Activated T-helper 1 cell treated with anti-CD3 and anti-CD28 coated beads, Interleukin-12 subunit alpha, Interleukin-12 subunit beta, Interleukin-2, Interleukin-4 antibody, amounts not matched to agents 30 ng/mL and 10 ng/mL and 1 ng/mL, durations not matched to agents 14 hours and 24 hours and 36 hours (primary cell): ENCODE measurements at regions not wholly inside any gene's neighbourhood (a gene's known extent, or its start where the extent isn't known, plus 50 kb on each side); places are given as distances from the start of the nearest gene placed in this dataset.

Experiments used
- DNase-seq: peaks from one replicate; pipeline ENCODE4 v3.0.0; 2021; ENCODE audit warnings: low spot score
- H3K27ac Mint-ChIP-seq: one replicate; pipeline ENCODE4 v1.8.0; 2021; ENCODE audit warnings: mild to moderate bottlenecking, mixed read lengths
- H3K27me3 Mint-ChIP-seq: one replicate; pipeline ENCODE4 v1.8.0; 2022; ENCODE audit warnings: mild to moderate bottlenecking, moderate library complexity, mixed read lengths; ENCODE audit not compliant: insufficient read depth
- H3K36me3 Mint-ChIP-seq: one replicate; pipeline ENCODE4 v1.8.0; 2021; ENCODE audit warnings: low read depth, mixed read lengths
- H3K4me1 Mint-ChIP-seq: one replicate; pipeline ENCODE4 v1.8.0; 2021; ENCODE audit warnings: low read depth, mixed read lengths
- H3K4me3 Mint-ChIP-seq: one replicate; pipeline ENCODE4 v1.8.0; 2021; ENCODE audit warnings: mild to moderate bottlenecking, moderate library complexity, mixed read lengths
- H3K9me3 Mint-ChIP-seq: one replicate; pipeline ENCODE4 v1.8.0; 2021; ENCODE audit warnings: mixed read lengths
- intact Hi-C: fragments of 100-400 bp; cut with micrococcal nuclease; formaldehyde crosslinking; loops from one replicate; pipeline ENCODE4 v1.15.1; 2024

DNA sequence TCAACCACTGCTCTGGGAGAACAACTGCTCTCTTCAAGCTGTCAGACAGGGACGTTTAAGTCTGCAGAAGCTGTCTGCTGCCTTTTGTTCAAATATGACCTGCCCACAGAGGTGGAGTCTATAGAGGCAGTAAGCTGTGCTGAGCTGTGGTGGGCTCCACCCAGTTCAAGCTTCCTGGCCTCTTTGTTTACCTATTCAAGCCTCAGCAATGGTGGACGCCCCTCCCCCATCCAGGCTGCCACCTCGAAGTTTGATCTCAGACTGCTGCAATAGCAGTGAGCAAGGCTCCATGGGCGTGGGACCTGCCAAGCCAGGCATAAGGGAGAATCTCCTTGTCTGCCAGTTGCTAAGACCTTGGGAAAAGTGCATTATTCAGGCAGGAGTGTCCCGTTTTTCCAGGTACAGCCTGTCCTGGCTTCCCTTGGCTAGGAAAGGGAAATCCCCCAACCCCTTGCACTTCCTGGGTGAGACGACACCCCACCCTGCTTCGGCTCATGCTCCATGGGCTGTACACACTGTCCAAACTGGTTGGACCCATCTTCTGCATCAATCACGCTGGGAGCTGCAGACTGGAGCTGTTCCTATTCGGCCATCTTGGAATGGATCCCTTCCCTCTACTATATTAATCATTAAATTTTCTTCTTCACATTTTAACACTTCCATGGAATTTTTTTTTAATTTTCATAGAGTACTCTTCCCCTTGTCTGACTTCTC, 167.0 kb upstream of the UBE2E2 start:
- Mint-ChIP-seq H3K36me3 (no peaks in the 10 kb centered on the region), H3K9me3 (no peaks in the 10 kb centered on the region), H3K27me3 (no peaks in the 10 kb centered on the region), H3K4me1 (no peaks in the 10 kb centered on the region), H3K27ac (no peak overlapping the region), H3K4me3 (no peak overlapping the region)
- intact Hi-C loops: no loop called here
- no peak for DNase-seq

DNA sequence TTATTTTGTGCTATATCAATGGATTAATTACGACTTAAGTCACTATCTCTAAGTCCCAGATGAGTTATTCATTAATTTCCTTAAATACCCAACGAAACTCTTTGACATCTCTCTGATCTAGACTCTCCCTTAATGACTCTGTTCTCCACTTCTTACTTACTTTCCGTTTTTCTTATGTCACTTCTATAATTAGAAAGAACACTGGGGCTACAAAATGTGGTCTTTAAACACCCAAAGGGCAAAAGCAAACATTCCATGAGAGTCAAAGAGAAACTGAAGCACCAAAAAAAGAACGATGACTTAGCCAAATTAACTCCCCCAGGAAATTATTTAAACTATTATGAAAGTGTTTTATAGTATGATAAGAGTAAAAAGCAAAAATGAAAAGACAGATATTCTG, 166.4 kb upstream of the UBE2E2 start:
- no peaks in the 10 kb centered on the region for H3K36me3 Mint-ChIP-seq
- intact Hi-C loops: no loop called here
- no peaks in the 10 kb centered on the region for H3K4me1 Mint-ChIP-seq
- DNase-seq: no peak
- H3K9me3 Mint-ChIP-seq: no peaks in the 10 kb centered on the region
- no peak overlapping the region for H3K27ac Mint-ChIP-seq
- no peak overlapping the region for H3K4me3 Mint-ChIP-seq
- H3K27me3 Mint-ChIP-seq: no peaks in the 10 kb centered on the region

DNA sequence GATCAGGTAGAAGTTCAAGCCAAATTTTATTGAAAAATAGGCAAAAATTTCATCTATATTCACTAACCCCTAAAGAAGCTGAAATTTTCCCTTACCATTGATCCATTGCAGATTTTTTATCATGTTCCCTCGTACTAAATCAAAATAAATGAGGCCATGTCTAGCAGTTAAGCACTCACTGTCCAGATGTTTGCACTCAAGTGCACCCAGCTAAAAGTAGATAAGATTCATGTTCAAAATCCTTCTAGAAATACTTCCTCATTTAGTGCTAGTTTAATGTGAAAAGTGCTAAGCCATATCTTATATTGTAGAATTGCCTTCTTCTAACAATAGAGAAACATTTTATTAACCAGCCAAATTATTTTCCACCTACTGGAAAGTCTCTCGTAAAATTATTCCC, 164.7 kb upstream of the UBE2E2 start:
- Mint-ChIP-seq H3K27me3 (no peaks in the 10 kb centered on the region), H3K4me1 (no peaks in the 10 kb centered on the region), H3K9me3 (no peaks in the 10 kb centered on the region), H3K36me3 (no peaks in the 10 kb centered on the region), H3K27ac (no peak overlapping the region), H3K4me3 (no peak overlapping the region)
- no peak for DNase-seq
- intact Hi-C loops: no loop called here

DNA sequence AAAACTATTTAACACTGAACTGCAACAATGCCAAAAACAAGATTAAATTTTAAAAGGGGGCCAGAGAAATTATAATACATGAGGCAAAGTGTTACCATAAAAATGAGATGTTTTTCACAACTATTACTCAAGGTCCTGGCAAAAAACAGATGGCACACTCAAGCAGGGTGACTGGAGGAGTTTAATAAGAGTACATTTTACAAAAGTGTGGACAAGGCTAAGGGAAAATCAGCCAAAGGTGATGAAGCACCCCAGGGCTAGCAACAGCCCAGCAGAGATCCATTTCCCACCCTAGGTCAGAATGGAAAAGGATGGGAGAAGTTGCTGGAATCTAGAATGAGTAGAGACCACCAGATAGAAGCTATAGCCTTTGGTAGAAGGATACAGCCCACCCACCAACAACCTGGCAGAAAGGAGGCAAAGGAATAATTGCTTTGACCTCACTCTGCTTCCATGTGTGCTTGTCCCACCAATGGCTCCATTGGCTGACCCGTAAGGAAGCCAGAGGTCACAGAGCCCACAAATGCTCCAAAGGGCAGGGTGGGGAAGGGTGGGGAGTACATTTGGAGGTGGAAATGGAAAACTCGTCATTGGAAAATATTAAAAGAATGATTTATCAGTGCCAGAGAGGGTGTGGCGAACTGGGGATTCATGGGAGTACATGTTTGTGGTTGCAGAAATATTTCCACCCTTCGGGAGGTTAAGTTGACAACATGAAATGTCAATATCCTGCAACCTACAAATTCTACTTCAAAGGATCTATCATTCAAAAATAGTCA, 161.0 kb upstream of the UBE2E2 start:
- peaks cover 7% of the 10 kb centered on the region for H3K9me3 Mint-ChIP-seq
- intact Hi-C loops: no loop called here
- no peak overlapping the region for H3K4me3 Mint-ChIP-seq
- no peak for DNase-seq
- H3K27ac Mint-ChIP-seq: no peak overlapping the region
- H3K27me3 Mint-ChIP-seq: no peaks in the 10 kb centered on the region
- H3K4me1 Mint-ChIP-seq: no peaks in the 10 kb centered on the region
- no peaks in the 10 kb centered on the region for H3K36me3 Mint-ChIP-seq

DNA sequence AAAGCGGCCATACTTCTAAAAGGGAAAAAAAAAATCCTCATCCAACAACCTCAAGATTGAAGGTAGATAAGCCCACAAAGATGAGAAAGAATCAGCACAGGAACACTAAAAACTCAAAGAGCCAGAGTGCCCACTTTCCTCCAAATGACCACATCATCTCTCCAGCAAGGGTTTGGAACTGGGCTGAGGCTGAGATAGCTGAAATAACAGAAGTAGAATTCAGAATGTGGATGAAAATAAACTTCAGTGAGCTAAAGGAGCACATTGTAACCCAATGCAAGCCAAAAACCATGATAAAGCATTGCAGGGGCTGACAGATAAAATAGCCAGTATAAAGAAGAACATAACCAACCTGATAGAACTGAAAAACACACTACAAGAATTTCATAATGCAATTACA, 158.7 kb upstream of the UBE2E2 start:
- Mint-ChIP-seq H3K4me1 (no peaks in the 10 kb centered on the region), H3K4me3 (no peak overlapping the region), H3K9me3 (peaks cover 16% of the 10 kb centered on the region), H3K36me3 (no peaks in the 10 kb centered on the region), H3K27ac (no peak overlapping the region), H3K27me3 (no peaks in the 10 kb centered on the region)
- DNase-seq: no peak
- intact Hi-C loops: no loop called here

DNA sequence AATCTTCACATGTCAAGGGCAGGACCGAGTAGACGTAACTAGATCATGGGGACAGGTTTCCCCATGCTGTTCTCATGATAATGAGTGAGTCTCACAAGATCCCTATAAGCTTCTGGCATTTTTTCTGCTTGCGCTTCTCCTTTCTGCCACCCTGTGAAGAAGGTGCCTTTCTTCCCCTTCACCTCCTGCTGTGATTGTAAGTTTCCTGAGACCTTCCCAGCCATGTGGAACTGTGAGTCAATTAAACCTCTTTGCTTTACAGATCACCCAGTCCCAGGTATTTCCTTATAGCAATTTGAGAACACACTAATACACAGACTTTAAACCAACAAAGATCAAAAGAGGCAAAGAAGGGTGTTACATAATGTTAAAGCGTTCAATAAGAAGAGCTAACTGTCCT, 156.6 kb upstream of the UBE2E2 start:
- no peak overlapping the region for H3K4me3 Mint-ChIP-seq
- no peaks in the 10 kb centered on the region for H3K27me3 Mint-ChIP-seq
- peaks cover 16% of the 10 kb centered on the region for H3K9me3 Mint-ChIP-seq
- intact Hi-C loops: no loop called here
- DNase-seq: no peak
- no peaks in the 10 kb centered on the region for H3K36me3 Mint-ChIP-seq
- H3K4me1 Mint-ChIP-seq: no peaks in the 10 kb centered on the region
- no peak overlapping the region for H3K27ac Mint-ChIP-seq

DNA sequence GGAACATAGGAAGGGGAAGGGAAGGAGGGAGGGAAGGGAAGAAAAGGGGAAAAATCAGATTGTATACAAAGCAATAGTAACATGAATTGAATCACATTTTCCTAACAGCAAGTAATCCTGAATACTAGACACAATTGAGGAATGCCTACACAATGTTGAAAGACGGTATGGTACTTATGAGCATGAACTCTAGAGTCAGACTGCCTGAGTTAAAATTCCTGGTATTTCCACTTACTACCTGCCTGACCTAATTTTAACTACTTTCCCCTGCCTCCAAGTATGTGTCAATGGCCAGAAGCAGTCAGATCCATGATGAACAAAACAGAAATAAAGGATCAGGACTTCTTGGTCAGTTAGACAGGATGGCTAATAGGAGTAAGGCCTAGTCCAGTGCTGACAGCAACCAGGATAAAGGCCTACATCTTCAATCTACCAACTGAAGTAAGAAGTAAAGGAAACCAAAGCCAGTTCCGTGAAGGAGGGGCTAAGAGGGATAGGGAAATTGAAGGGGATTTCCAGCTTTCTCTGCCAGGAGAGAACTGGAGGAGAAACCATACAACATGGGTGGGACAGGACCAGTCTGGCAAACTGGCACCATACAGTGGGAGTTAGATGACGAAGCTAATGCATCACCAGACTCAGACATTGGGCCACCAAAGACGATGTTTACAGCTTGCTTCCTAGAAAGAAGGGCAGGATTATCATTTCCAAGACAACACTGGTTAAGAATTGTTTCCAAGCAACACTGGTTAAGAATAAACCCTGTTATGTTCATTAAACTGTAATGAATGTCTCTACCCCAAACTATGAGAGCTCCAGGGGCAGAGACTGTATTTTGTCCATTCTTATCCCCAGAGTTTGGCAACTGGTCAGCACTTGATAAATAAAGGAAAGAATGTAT, 151.6 kb upstream of the UBE2E2 start:
- Mint-ChIP-seq H3K4me1 (peaks cover 5% of the 10 kb centered on the region), H3K36me3 (no peaks in the 10 kb centered on the region), H3K4me3 (no peak overlapping the region), H3K27ac (no peak overlapping the region), H3K27me3 (no peaks in the 10 kb centered on the region), H3K9me3 (peaks cover 9% of the 10 kb centered on the region)
- intact Hi-C loops: no loop called here
- no peak for DNase-seq

DNA sequence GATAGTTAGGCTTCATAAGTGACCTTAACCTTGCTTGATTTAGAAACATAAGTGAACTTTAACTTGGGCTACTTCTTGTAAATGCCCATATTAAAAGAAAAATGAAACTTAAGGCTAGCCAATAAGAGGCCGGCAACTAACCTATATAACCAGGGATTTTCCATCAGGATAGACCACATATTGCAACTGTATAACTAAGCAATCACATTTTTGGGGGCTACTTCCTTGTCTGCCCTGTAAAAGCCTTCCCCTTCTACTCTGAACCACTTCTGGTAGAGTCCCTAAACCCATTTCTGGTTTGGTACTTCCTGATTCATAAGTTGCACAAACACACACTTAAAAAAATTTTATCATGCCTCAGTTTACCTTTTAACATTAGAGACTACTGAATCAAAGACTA, 150.9 kb upstream of the UBE2E2 start:
- no peak for DNase-seq
- peaks cover 5% of the 10 kb centered on the region for H3K4me1 Mint-ChIP-seq
- H3K4me3 Mint-ChIP-seq: no peak overlapping the region
- intact Hi-C loops: no loop called here
- no peaks in the 10 kb centered on the region for H3K36me3 Mint-ChIP-seq
- no peak overlapping the region for H3K27ac Mint-ChIP-seq
- H3K9me3 Mint-ChIP-seq: peaks cover 8% of the 10 kb centered on the region
- H3K27me3 Mint-ChIP-seq: no peaks in the 10 kb centered on the region

DNA sequence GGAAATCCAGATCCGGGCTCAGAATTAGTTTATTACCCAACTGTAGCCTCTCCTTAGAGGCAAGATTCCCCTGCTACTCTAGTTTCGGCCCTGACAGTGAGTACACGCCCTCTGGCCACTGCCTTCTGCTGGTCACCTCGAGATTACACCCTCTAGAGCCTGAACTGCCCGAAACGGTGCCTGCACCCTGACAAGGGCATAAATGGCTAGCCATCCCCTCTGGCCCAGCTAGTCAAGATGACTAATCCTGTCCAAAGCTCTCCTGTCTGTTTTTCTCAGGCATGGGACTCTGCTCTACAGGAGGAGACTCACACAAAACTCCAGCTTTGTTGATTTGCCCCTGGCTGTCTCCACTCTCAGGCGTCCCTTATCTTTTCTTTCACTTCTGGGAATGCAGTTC, 150.5 kb upstream of the UBE2E2 start:
- Mint-ChIP-seq H3K27ac (no peak overlapping the region), H3K4me3 (no peak overlapping the region), H3K27me3 (no peaks in the 10 kb centered on the region), H3K4me1 (peaks cover 5% of the 10 kb centered on the region), H3K36me3 (no peaks in the 10 kb centered on the region), H3K9me3 (peaks cover 7% of the 10 kb centered on the region)
- intact Hi-C loops: no loop called here
- DNase-seq: no peak

DNA sequence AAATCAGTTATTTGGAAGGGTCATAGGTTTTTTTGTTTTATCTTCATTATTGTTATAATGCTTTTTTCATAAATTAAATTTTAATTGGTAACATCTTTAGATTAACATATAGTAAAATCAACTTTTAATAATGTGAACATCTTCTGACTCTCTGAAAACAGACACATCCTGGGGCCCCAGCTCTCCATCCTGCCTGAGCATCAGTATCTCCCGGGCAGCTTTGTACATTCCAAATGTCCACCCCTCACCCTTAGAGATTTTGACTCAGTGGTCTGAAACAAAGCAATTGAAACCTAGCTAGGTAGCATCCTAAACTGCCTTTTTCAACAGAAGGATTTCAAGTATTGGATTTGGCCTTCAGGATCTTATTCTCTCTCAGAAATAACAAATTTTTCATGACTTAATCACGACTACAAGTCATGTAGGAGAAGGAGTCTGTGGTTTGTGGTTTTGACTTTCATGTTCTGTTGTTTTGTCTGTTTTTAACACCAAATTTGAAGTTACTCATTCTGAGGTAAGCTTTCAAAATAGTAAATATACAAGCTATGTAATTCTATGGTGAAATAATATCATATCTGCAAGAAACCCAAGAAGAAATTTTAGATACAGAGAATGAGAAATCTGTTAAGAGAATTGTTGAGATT, 147.3 kb upstream of the UBE2E2 start:
- no peak overlapping the region for H3K4me3 Mint-ChIP-seq
- peaks cover 14% of the 10 kb centered on the region for H3K9me3 Mint-ChIP-seq
- H3K36me3 Mint-ChIP-seq: no peaks in the 10 kb centered on the region
- H3K27ac Mint-ChIP-seq: no peak overlapping the region
- intact Hi-C loops: no loop called here
- no peak for DNase-seq
- no peaks in the 10 kb centered on the region for H3K27me3 Mint-ChIP-seq
- peaks cover 5% of the 10 kb centered on the region for H3K4me1 Mint-ChIP-seq

DNA sequence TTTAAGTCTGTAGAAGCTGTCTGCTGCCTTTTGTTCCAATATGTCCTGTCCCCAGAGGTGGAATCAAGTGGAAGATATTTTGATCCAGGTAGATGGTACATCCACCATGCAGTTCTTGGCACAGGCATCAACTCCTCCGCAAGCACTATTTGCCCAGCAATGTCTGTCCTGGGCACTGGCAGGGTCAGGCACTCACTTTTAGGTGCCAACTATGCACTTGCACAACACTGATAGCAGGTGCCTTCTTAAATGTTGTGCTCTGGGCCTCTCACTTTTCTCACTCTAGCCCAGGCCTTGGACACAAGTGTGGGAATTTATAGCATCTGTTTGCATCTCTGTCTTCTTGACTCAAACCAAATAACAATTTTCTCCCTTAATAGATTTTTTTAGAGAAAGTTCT, 140.5 kb upstream of the UBE2E2 start:
- Mint-ChIP-seq H3K4me1 (no peaks in the 10 kb centered on the region), H3K4me3 (no peak overlapping the region), H3K9me3 (peaks cover 19% of the 10 kb centered on the region), H3K27ac (no peak overlapping the region), H3K36me3 (no peaks in the 10 kb centered on the region), H3K27me3 (no peaks in the 10 kb centered on the region)
- no peak for DNase-seq
- intact Hi-C loops: no loop called here

DNA sequence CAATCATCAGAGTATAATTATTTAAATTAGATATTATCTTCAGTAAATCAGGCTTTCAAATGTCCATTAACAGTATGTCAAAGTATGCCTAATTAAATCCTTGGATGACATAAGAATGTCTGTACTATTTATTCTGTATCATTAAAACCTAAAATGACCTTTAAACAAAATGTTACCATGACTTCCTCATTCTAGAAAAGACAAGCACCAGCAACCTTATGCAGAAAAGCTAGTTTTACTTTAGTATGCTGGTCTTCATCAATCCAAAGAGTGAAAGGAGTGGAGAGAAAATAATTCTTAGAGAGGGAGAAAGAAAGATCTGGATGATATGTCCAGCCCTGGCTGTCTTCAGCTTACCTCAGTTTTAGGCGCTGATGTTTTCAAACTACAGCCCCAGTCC, 140.1 kb upstream of the UBE2E2 start:
- Mint-ChIP-seq H3K27me3 (peaks cover 1% of the 10 kb centered on the region), H3K4me3 (no peak overlapping the region), H3K36me3 (no peaks in the 10 kb centered on the region), H3K9me3 (peaks cover 18% of the 10 kb centered on the region), H3K4me1 (no peaks in the 10 kb centered on the region), H3K27ac (no peak overlapping the region)
- no peak for DNase-seq
- intact Hi-C loops: no loop called here
